SK-N-SH (cell line): ENCODE measurements at regions not wholly inside any gene's neighbourhood (a gene's known extent, or its start where the extent isn't known, plus 50 kb on each side); places are given as distances from the start of the nearest gene placed in this dataset.

Source experiments
- CTCF ChIA-PET: fragments of 300-600, 350-600 bp; formaldehyde crosslinking; extraction: SDS; loops from one replicate; lab custom pipeline; 2021; lab: Yijun Ruan, JAX
- POLR2A ChIA-PET: fragments of 350-600 bp; sonication (Branson Sonifier 250); formaldehyde crosslinking; extraction: SDS; loops from one replicate; lab custom pipeline; 2020; ENCODE audit warnings: antibody characterized with exemption, inconsistent platforms; lab: Yijun Ruan, JAX
- DNase-seq: peaks from one replicate; pipeline ENCODE4 v3.0.0; 2012
- H2AFZ ChIP-seq: fragments of 200-600 bp; sonication (generic); 2 replicates; pipeline ENCODE4 v1.8.1; 2016; ENCODE audit warnings: antibody characterized with exemption, mild to moderate bottlenecking, low read depth
- H3F3A ChIP-seq: fragments of 200-600 bp; sonication (generic); replicated peaks from 2 replicates; pipeline ENCODE3; 2016; ENCODE audit warnings: antibody characterized with exemption, mild to moderate bottlenecking; ENCODE audit not compliant: insufficient read depth
- H3K27ac ChIP-seq, 2 experiments: fragments of 200-500 bp in 1 of 2; fragments of 200-600 bp in 1 of 2; sonication (Bioruptor generic) in 1 of 2; sonication (generic), shearing (Covaris generic) in 1 of 2; 2 replicates each; pipeline versions ENCODE4 v1.5.1 to v1.6.1; 2014 to 2016; ENCODE audit warnings: low read depth in 2 of 2, inconsistent platforms in 1 of 2, low read length in 1 of 2, mild to moderate bottlenecking in 1 of 2, mixed read lengths in 1 of 2
- H3K27me3 ChIP-seq: fragments of 200-600 bp; sonication (generic), shearing (Covaris generic); 2 replicates; pipeline ENCODE4 v1.6.1; 2016; ENCODE audit warnings: mixed run types; ENCODE audit not compliant: insufficient read depth
- H3K36me3 ChIP-seq, 2 experiments: fragments of 200-500 bp in 1 of 2; fragments of 200-600 bp in 1 of 2; sonication (Bioruptor generic) in 1 of 2; sonication (generic) in 1 of 2; replicated peaks in 1 of 2; 2 replicates each; pipeline versions ENCODE3 to v1.5.1; 2014 to 2016; ENCODE audit warnings: low read length in 1 of 2, mild to moderate bottlenecking in 1 of 2; ENCODE audit not compliant: insufficient read depth in 2 of 2, control insufficient read depth in 1 of 2
- H3K4me1 ChIP-seq, 2 experiments: fragments of 200-500 bp in 1 of 2; fragments of 200-600 bp in 1 of 2; sonication (Bioruptor generic) in 1 of 2; sonication (generic), shearing (Covaris generic) in 1 of 2; 2 replicates each; pipeline versions ENCODE4 v1.5.1 to v1.6.1; 2014 to 2016; ENCODE audit warnings: low read depth in 1 of 2, low read length in 1 of 2, mixed run types in 1 of 2; ENCODE audit not compliant: insufficient read depth in 2 of 2, control insufficient read depth in 1 of 2
- H3K4me2 ChIP-seq: fragments of 200-600 bp; sonication (generic), shearing (Covaris generic); 2 replicates; pipeline ENCODE4 v1.6.1; 2017; ENCODE audit warnings: mixed run types
- H3K4me3 ChIP-seq, 2 experiments: fragments of 200-500 bp in 1 of 2; fragments of 200-600 bp in 1 of 2; sonication (Bioruptor generic) in 1 of 2; sonication (generic), shearing (Covaris generic) in 1 of 2; 2 replicates each; pipeline versions ENCODE4 v1.5.1 to v1.8.1; 2014 to 2016; ENCODE audit warnings: low read depth in 2 of 2, inconsistent platforms in 1 of 2, low read length in 1 of 2, mild to moderate bottlenecking in 1 of 2, mixed read lengths in 1 of 2, moderate library complexity in 1 of 2
- H3K79me2 ChIP-seq: fragments of 200-600 bp; sonication (generic); 2 replicates; pipeline ENCODE4 v1.8.1; 2017; ENCODE audit warnings: mild to moderate bottlenecking; ENCODE audit not compliant: insufficient read depth
- H3K9ac ChIP-seq: fragments of 200-600 bp; sonication (generic); 2 replicates; pipeline ENCODE4 v1.6.1; 2017; ENCODE audit warnings: mixed run types
- H3K9me2 ChIP-seq: fragments of 200-600 bp; sonication (generic); 2 replicates; pipeline ENCODE4 v1.6.1; 2017; ENCODE audit warnings: mixed run types
- H3K9me3 ChIP-seq: fragments of 200-600 bp; sonication (generic); 2 replicates; pipeline ENCODE4 v1.6.1; 2017; ENCODE audit warnings: mixed run types, mild to moderate bottlenecking, moderate library complexity
- H4K20me1 ChIP-seq: fragments of 200-600 bp; sonication (generic); 2 replicates; pipeline ENCODE4 v1.6.1; 2017; ENCODE audit warnings: mild to moderate bottlenecking, mixed run types; ENCODE audit not compliant: insufficient read depth
- CTCF ChIP-seq: fragments of 200-600 bp; sonication (generic); IDR thresholded peaks from 2 replicates; pipeline ENCODE4 v1.6.1; 2017; ENCODE audit warnings: antibody characterized with exemption, mild to moderate bottlenecking, moderate library complexity
- EZH2phosphoT487 ChIP-seq: fragments of 200-600 bp; sonication (generic); IDR thresholded peaks from 2 replicates; pipeline ENCODE4 v1.6.1; 2017; ENCODE audit warnings: low read depth, mixed run types, mild to moderate bottlenecking, antibody characterized with exemption, moderate library complexity, borderline replicate concordance
- FOXM1 ChIP-seq: IDR thresholded peaks from 2 replicates; pipeline ENCODE4 v1.4.0; 2012; ENCODE audit warnings: low read depth, mild to moderate bottlenecking
- GABPA ChIP-seq: IDR thresholded peaks from 2 replicates; pipeline ENCODE4 v1.4.0; 2012; ENCODE audit warnings: low read depth, mild to moderate bottlenecking
- MAX ChIP-seq: IDR thresholded peaks from 2 replicates; pipeline ENCODE4 v1.4.0; 2012; ENCODE audit warnings: low read depth
- REST ChIP-seq: IDR thresholded peaks from 2 replicates; pipeline ENCODE4 v1.6.1; 2012; ENCODE audit warnings: mild to moderate bottlenecking, low read depth, low read length, moderate library complexity
- RFX5 ChIP-seq: IDR thresholded peaks from 2 replicates; pipeline ENCODE4 v1.6.1; 2012; ENCODE audit warnings: mild to moderate bottlenecking, improper control_type of control experiment, low read length
- RXRA ChIP-seq: IDR thresholded peaks from 2 replicates; pipeline ENCODE4 v1.4.0; 2012; ENCODE audit warnings: low read depth, mild to moderate bottlenecking, borderline replicate concordance
- SIN3A ChIP-seq: IDR thresholded peaks from 2 replicates; pipeline ENCODE4 v1.6.1; 2012; ENCODE audit warnings: low read depth, mild to moderate bottlenecking, low read length, moderate library complexity, borderline replicate concordance
- SMC3 ChIP-seq: IDR thresholded peaks from 2 replicates; pipeline ENCODE4 v1.6.1; 2012; ENCODE audit warnings: low read depth, low read length, improper control_type of control experiment
- TCF12 ChIP-seq: IDR thresholded peaks from 2 replicates; pipeline ENCODE4 v1.4.0; 2012
- ZBTB33 ChIP-seq: IDR thresholded peaks from 2 replicates; pipeline ENCODE4 v1.4.0; 2012; ENCODE audit warnings: low read depth, borderline replicate concordance
- WGBS: methylation state at CpG from one replicate; pipeline ENCODE4 v1.1.6; 2017; ENCODE audit warnings: low lambda C conversion rate; 5-methylcytosine and 5-hydroxymethylcytosine counted together

GRCh38 chr6:67459556-67459955 is 1175.5 kb upstream of the ADGRB3 start:
- H3K9me2 ChIP-seq, result no peaks in the 10 kb centered on the region
- no peak overlapping the region for H3K9ac ChIP-seq
- no peaks in the 10 kb centered on the region for H3K27me3 ChIP-seq
- no peak overlapping the region for H3K4me2 ChIP-seq
- H2AFZ ChIP-seq, result no peak overlapping the region
- DNase-seq, result no peak
- H3K4me1 ChIP-seq, result no peaks in the 10 kb centered on the region
- no peak overlapping the region for H3K4me3 ChIP-seq
- no peaks in the 10 kb centered on the region for H4K20me1 ChIP-seq
- H3F3A ChIP-seq, result no peaks in the 10 kb centered on the region
- no peaks in the 10 kb centered on the region for H3K79me2 ChIP-seq
- POLR2A ChIA-PET, result no interaction called here
- TF ChIP-seq GABPA (no peak), CTCF (no peak), ZBTB33 (no peak), REST (no peak), RFX5 (no peak), MAX (no peak), TCF12 (no peak), FOXM1 (no peak), RXRA (no peak), SIN3A (no peak), SMC3 (no peak), EZH2phosphoT487 (no peak)
- H3K27ac ChIP-seq, result no peak overlapping the region
- WGBS, result 11% methylated on average over 1 of the region's 1 CpG
- no peaks in the 10 kb centered on the region for H3K9me3 ChIP-seq
- CTCF ChIA-PET, result no interaction called here
- no peaks in the 10 kb centered on the region for H3K36me3 ChIP-seq
